Naive thymus-derived CD8-positive, alpha-beta T cell (primary cell): ENCODE measurements at regions not wholly inside any gene's neighbourhood (a gene's known extent, or its start where the extent isn't known, plus 50 kb on each side); places are given as distances from the start of the nearest gene placed in this dataset.
A peak's percentile ranks its signal among the peaks of the same experiment; 100 is the strongest.

Experiments
- ATAC-seq, 2 donors: fragments of 150-1000 bp; cut with Tn5 transposase in 1 of 2; sonication (Bioruptor Pico), chemical (Tn5 transposase) in 1 of 2; 1 replicate in 1 of 2; 2 replicates in 1 of 2; pipeline ENCODE4 v1.10.0; 2021; ENCODE audit warnings: mild to moderate bottlenecking in 2 of 2, moderate library complexity in 2 of 2
- POLR2A ChIA-PET: fragments of 350-600 bp; sonication (Branson Sonifier 250); formaldehyde crosslinking; loops from one replicate; lab custom pipeline; 2021; ENCODE audit warnings: antibody characterized with exemption; lab: Charles Lee
- DNase-seq, 10 donors: peaks; one replicate each; pipeline versions ENCODE4 v3.0.0 to v3.0.0-alpha.2; 2020 to 2022
- H3K27ac Mint-ChIP-seq, 10 donors: one replicate each; pipeline ENCODE4 v1.8.0; 2020 to 2022; ENCODE audit warnings: mild to moderate bottlenecking in 10 of 10, mixed read lengths in 10 of 10, moderate library complexity in 4 of 10, inconsistent platforms in 1 of 10
- H3K27me3 Mint-ChIP-seq, 5 donors: one replicate each; pipeline ENCODE4 v1.8.0; 2021 to 2022; ENCODE audit warnings: mixed read lengths in 5 of 5
- H3K36me3 Mint-ChIP-seq, 3 donors: one replicate each; pipeline ENCODE4 v1.8.0; 2020 to 2022; ENCODE audit warnings: mixed read lengths in 3 of 3, mild to moderate bottlenecking in 2 of 3, inconsistent platforms in 1 of 3
- H3K4me1 Mint-ChIP-seq, 4 donors: one replicate each; pipeline ENCODE4 v1.8.0; 2021 to 2022; ENCODE audit warnings: mixed read lengths in 4 of 4
- H3K4me3 Mint-ChIP-seq, 10 donors: one replicate each; pipeline ENCODE4 v1.8.0; 2020 to 2022; ENCODE audit warnings: mild to moderate bottlenecking in 10 of 10, mixed read lengths in 10 of 10, moderate library complexity in 6 of 10, inconsistent platforms in 1 of 10
- H3K9me3 Mint-ChIP-seq, 9 donors: one replicate each; pipeline ENCODE4 v1.8.0; 2020 to 2022; ENCODE audit warnings: mixed read lengths in 9 of 9, mild to moderate bottlenecking in 3 of 9, inconsistent platforms in 1 of 9, moderate library complexity in 1 of 9

DNA sequence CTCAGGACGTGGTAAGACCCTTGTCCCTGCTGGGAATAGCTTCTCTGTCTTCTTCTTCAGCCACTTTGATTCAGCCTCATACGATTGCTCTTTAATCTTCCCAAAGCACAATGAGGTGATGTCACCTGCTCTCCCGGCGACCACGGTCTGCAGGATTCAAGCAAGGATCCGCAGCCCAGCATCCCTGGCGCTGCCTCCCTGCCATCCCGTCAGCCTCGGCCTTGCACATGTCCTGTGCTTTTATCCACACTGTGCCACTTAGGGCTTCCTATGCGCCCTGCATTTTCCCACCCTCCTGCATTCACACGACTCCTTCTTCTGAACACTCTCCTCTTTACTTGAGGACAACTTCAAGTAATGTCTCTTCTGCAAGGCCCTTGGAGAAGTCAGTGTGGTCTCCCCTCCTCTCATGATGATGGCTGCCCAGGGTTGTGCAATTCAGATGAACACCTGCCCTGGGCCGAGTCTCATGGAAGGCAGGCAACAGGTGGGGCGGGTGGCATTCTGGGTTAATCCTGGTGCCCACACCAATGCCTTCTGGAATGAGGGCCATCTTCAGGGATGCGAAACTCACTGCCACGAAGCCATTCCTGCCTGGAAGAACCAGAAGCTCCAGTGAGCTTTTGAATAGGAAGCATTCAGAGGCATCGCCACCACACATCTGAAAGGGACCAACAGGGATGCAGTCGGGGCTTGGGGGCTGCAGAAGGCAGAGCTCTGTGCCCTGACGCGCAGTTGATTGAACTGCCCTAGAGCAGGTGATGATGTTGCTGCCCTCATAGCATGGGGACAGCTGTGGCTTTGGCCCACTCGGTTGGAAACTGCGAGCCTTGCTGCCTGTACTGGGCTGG lies 287.5 kb downstream of the GLRX3 start:
- no peaks in the 10 kb centered on the region for H3K36me3 Mint-ChIP-seq
- peaks cover 0 to 26% (median 6%) of the 10 kb centered on the region in 5 donors for H3K27me3 Mint-ChIP-seq
- peaks cover 0 to 8% (median 1%) of the 10 kb centered on the region in 9 donors for H3K9me3 Mint-ChIP-seq
- H3K4me1 Mint-ChIP-seq: no peaks in the 10 kb centered on the region
- no peak overlapping the region for H3K27ac Mint-ChIP-seq
- H3K4me3 Mint-ChIP-seq: no peak overlapping the region
- ATAC-seq (no peak), DNase-seq (no peak)
- POLR2A ChIA-PET: no interaction called here

DNA sequence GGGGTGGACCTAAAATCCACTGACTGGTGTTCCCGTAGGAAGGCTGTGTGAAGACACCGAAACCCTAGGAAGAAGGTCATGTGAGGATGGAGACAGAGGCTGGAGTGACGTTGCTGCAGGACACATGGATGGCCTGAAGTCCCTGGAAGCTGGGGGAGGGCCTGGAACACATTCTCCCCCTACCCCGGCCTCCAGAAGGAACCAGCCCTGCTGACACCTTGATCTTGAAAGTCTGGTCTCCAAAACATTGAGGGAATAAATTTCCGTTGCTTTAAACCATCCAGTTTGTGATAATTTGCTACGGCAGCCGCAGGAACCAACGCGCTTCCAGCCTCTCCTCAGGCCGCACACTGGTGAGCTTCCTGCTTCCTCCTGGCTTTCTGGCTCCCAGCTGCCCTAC lies 288.2 kb downstream of the GLRX3 start:
- ATAC-seq: no peak
- Mint-ChIP-seq H3K27me3 (peaks cover 0 to 26% (median 6%) of the 10 kb centered on the region in 5 donors), H3K36me3 (no peaks in the 10 kb centered on the region), H3K4me1 (no peaks in the 10 kb centered on the region), H3K4me3 (no peak overlapping the region), H3K9me3 (peaks cover 0 to 8% (median 1%) of the 10 kb centered on the region in 9 donors), H3K27ac (no peak overlapping the region)
- POLR2A ChIA-PET: no interaction called here
- peak in 1 of 10 donors; percentile 7 for DNase-seq

DNA sequence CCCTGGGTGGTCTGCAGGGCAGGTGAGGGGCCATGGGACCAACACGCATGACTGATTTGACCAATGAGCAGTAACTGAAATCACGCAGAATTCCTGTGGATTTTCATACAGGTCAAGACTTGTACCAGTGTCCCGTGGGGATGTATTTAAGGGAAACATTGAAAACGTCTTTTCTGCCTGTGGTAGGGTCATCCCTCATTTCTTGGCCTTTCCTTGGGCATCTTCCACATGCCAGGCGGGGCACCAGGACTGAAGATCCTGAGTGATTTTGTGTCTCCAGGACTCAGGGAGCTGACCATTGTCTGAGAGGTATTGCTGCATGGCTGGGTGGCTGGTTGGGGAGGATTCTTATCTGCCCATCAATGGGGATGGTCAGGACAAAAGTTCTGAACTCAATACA lies 289.0 kb downstream of the GLRX3 start:
- Mint-ChIP-seq H3K9me3 (peaks cover 0 to 8% (median 1%) of the 10 kb centered on the region in 9 donors), H3K4me1 (no peaks in the 10 kb centered on the region), H3K36me3 (no peaks in the 10 kb centered on the region), H3K4me3 (no peak overlapping the region), H3K27ac (no peak overlapping the region), H3K27me3 (peaks cover 0 to 26% (median 6%) of the 10 kb centered on the region in 5 donors)
- no peak for ATAC-seq
- POLR2A ChIA-PET: no interaction called here
- DNase-seq: peak in 1 of 10 donors; percentile 8

GRCh38 chr10:130425881-130426435 lies 289.8 kb downstream of the GLRX3 start:
- H3K27ac Mint-ChIP-seq: no peak overlapping the region
- POLR2A ChIA-PET: no interaction called here
- peak in 1 of 10 donors; percentile 7 for DNase-seq
- H3K4me1 Mint-ChIP-seq: no peaks in the 10 kb centered on the region
- H3K36me3 Mint-ChIP-seq: no peaks in the 10 kb centered on the region
- peaks cover 0 to 29% (median 6%) of the 10 kb centered on the region in 5 donors for H3K27me3 Mint-ChIP-seq
- H3K4me3 Mint-ChIP-seq: no peak overlapping the region
- peaks cover 0 to 12% (median 1%) of the 10 kb centered on the region in 9 donors for H3K9me3 Mint-ChIP-seq
- ATAC-seq: no peak

DNA sequence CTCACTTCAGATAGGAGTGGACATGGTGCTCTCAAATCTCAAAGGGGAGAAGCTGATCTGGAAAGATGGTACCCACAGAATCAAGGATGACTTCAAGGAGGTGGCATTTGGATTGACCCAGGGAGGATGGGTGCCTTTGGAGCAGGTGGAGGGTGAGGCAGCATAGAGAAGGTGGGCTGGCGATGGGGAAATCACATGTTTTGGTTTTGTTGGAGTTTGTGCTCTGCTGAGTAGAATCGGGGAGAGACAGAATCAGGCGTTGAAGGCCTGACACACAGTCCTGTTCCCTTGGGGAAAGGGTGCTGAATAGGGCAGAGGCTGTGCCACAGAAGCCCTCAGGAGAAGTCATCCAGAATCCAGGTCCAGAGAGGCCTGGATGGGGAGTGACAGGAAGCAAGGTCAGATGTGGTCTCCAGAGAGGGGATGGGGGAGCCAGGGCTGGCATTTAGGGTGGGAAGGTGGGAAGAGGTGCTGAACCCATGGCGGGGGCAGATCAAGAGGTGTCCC lies 291.1 kb downstream of the GLRX3 start:
- Mint-ChIP-seq H3K27ac (no peak overlapping the region), H3K36me3 (no peaks in the 10 kb centered on the region)
- ATAC-seq: no peak

DNA sequence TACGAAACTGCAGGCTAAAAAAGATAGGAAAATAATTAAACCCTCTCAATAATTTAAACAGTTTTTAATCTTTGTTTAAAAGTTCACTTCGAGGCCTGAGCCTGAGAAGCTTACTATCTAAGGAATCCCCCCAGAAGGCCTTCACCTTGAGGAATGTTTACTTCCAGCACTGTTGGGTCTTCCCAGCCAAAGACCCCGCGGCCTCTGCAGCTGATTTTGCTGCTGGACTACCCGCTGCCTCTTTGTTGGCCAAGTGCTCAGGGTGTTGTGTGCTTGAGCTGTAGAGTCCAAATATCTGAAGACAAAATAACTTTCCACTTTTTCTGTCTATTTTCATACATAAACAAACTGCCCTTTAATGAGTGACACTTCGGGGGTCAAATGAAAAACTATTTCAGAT lies 292.7 kb downstream of the GLRX3 start:
- no peak for DNase-seq
- no peak overlapping the region for H3K27ac Mint-ChIP-seq

More for the DNA sequence above, 291.1 kb downstream of the GLRX3 start:
- H3K27me3 Mint-ChIP-seq: peaks cover 0 to 35% (median 6%) of the 10 kb centered on the region in 5 donors
- H3K9me3 Mint-ChIP-seq: peaks cover 0 to 19% (median 3%) of the 10 kb centered on the region in 9 donors
- no peaks in the 10 kb centered on the region for H3K4me1 Mint-ChIP-seq
- POLR2A ChIA-PET: no interaction called here
- H3K4me3 Mint-ChIP-seq: no peak overlapping the region
- peak in 1 of 10 donors; percentile 7 for DNase-seq

DNA sequence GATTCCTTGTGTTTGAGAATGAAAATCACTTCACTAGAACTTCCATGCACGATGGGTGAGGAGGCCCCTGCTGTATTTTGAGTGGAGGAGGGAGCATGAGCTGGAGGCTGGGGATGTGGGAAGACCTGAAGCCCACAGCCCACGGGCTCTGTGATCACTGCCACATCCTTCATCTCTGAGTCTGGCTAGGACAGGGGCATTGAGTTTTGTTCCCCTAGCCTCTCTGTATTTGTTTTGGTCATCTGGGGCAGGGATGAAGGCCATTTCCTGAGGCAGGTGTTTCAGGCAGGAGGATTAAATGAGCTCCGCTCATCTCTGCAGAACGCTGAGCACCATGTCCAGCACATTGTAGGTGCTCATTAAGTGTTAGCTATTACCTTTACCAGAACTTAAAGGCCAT lies 293.6 kb downstream of the GLRX3 start:
- ATAC-seq: no peak
- Mint-ChIP-seq H3K27ac (no peak overlapping the region), H3K4me3 (no peak overlapping the region), H3K27me3 (peaks cover 0 to 17% (median 3%) of the 10 kb centered on the region in 5 donors), H3K36me3 (no peaks in the 10 kb centered on the region), H3K9me3 (peaks cover 0 to 19% (median 4%) of the 10 kb centered on the region in 9 donors), H3K4me1 (no peaks in the 10 kb centered on the region)
- no peak for DNase-seq
- POLR2A ChIA-PET: no interaction called here

More for the DNA sequence above, 292.7 kb downstream of the GLRX3 start:
- Mint-ChIP-seq H3K36me3 (no peaks in the 10 kb centered on the region), H3K4me1 (no peaks in the 10 kb centered on the region), H3K4me3 (no peak overlapping the region), H3K9me3 (peaks cover 0 to 19% (median 3%) of the 10 kb centered on the region in 9 donors), H3K27me3 (peaks cover 0 to 19% (median 3%) of the 10 kb centered on the region in 5 donors)
- POLR2A ChIA-PET: no interaction called here
- ATAC-seq: no peak

DNA sequence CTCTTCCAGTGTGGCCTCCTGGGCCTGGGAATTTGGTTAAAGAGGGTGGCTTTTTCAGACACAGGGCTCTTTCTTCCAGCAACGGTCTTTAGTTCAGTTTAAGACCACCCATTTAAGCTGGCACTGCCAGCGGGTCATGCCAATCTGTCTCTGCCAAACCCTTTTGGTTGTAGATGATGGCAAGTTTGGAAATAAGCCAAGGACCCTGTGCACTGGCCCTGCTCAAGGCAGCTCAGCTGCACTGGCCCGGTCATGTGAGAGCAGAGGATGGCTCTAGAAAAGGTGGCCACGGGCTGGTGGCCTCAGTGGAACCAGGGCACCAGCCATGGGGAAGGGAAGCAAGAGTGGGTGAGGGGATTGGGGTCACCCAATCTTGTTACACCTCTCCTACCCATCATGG lies 294.1 kb downstream of the GLRX3 start:
- Mint-ChIP-seq H3K4me3 (no peak overlapping the region), H3K9me3 (peaks cover 0 to 19% (median 4%) of the 10 kb centered on the region in 9 donors), H3K36me3 (no peaks in the 10 kb centered on the region), H3K4me1 (no peaks in the 10 kb centered on the region), H3K27ac (no peak overlapping the region), H3K27me3 (peaks cover 0 to 17% (median 3%) of the 10 kb centered on the region in 5 donors)
- POLR2A ChIA-PET: no interaction called here
- ATAC-seq: no peak
- DNase-seq: no peak

DNA sequence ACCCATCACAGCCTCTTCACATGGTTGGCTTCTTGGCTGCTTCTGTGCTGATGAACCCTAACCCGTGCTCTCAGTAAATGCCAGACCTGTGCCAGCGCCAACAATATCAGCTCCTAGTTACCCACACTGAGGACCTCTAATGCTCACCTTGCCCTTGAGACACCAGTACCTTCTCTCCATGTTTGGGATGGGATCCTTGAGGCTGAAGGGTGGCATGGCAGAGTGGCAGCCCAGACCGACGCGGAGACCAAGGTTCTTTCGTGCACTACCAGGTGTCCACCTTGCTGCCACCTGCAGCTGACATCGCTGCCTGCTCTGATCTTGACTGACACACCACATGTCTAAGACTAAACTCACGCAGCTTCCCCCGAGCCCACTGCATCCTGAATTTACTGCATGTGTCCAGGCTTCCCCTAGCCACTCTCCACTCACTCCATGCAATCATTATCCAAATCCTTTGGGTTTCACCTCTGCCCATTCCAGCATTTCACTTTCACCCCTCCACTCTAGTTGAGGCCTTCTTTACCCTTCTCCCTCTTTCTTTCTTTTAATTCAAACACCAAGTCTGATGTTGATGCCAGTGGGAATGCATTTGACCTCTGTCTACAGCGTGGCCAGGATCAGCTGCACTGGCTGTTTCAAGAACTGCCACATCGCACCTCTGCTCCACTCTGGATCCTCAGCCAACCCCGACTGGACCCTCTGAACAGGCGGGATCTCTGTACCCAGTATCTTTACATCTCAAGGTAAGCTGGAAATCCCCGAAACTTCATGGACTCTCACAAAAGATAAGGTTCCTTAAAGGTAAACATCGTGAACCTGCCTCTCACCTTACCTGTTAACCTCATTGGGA lies 294.9 kb downstream of the GLRX3 start:
- H3K4me1 Mint-ChIP-seq: no peaks in the 10 kb centered on the region
- H3K36me3 Mint-ChIP-seq: no peaks in the 10 kb centered on the region
- DNase-seq (peak in 1 of 10 donors; percentile 1), ATAC-seq (no peak)
- H3K27me3 Mint-ChIP-seq: peaks cover 0 to 17% (median 3%) of the 10 kb centered on the region in 5 donors
- POLR2A ChIA-PET: no interaction called here
- H3K9me3 Mint-ChIP-seq: peaks cover 0 to 19% (median 10%) of the 10 kb centered on the region in 9 donors
- H3K4me3 Mint-ChIP-seq: no peak overlapping the region
- H3K27ac Mint-ChIP-seq: no peak overlapping the region

DNA sequence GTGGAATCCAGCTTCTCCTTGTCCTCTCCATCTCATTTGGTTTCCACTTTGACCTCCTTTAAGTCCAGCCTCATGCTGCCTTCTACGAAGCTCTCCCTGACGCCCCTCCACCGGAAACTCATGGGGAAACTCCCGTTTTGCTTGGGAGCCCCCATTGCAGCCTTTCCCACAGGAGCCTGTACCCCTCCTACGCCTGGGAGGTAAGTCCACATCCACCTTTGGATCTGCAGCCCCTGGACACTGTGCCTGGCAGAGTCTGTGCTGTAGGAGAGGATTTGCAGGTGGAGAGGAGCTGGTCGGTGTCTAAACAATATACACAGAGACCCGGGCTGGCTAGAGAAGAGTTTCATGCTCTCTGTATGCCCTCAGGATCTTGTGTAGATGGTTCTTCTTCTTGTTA lies 296.1 kb downstream of the GLRX3 start:
- H3K36me3 Mint-ChIP-seq: no peaks in the 10 kb centered on the region
- POLR2A ChIA-PET: no interaction called here
- no peaks in the 10 kb centered on the region for H3K4me1 Mint-ChIP-seq
- H3K9me3 Mint-ChIP-seq: peaks cover 0 to 22% (median 7%) of the 10 kb centered on the region in 9 donors
- H3K27ac Mint-ChIP-seq: no peak overlapping the region
- H3K4me3 Mint-ChIP-seq: no peak overlapping the region
- DNase-seq (peak in 1 of 10 donors; percentile 7), ATAC-seq (no peak)
- peaks cover 0 to 14% (median 5%) of the 10 kb centered on the region in 5 donors for H3K27me3 Mint-ChIP-seq

GRCh38 chr10:130432850-130433249 lies 296.7 kb downstream of the GLRX3 start:
- Mint-ChIP-seq H3K27me3 (peaks cover 0 to 18% (median 5%) of the 10 kb centered on the region in 5 donors), H3K27ac (no peak overlapping the region), H3K4me3 (no peak overlapping the region), H3K4me1 (no peaks in the 10 kb centered on the region), H3K36me3 (no peaks in the 10 kb centered on the region), H3K9me3 (peaks cover 0 to 27% (median 6%) of the 10 kb centered on the region in 9 donors)
- peak in 1 of 10 donors; percentile 4 for DNase-seq
- POLR2A ChIA-PET: no interaction called here
- ATAC-seq: no peak
